ENCODE measurements at regions not wholly inside any gene's neighbourhood (a gene's known extent, or its start where the extent isn't known, plus 50 kb on each side); places are given as distances from the start of the nearest gene placed in this dataset.

GRCh38 chr3:193814166-193814892, 221.3 kb downstream of the OPA1 start:
- Histone ChIP-seq H3K79me2 (ENCODE audit: control insufficient read depth, insufficient read depth, low read length) (no peaks in the 10 kb centered on the region), H4K20me1 (ENCODE audit: control insufficient read depth, extremely low read depth, insufficient read depth, low read length) (no peaks in the 10 kb centered on the region), H3K9me1 (ENCODE audit: control insufficient read depth, extremely low read depth, insufficient read depth, low read length) (no peaks in the 10 kb centered on the region), H3K27ac (ENCODE audit: control insufficient read depth, insufficient read depth, low read length) (no peak overlapping the region), H3K4me2 (ENCODE audit: control insufficient read depth, extremely low read depth, insufficient read depth, low read depth, low read length) (no peak overlapping the region), H3K9ac (ENCODE audit: control insufficient read depth, extremely low read depth, insufficient read depth, low read length) (no peak overlapping the region), H2AFZ (ENCODE audit: control insufficient read depth, low read length) (no peak overlapping the region), H3K4me3 (ENCODE audit: control insufficient read depth in 2 of 3, extremely low read depth in 1 of 3, insufficient read depth in 2 of 3, low read depth in 1 of 3, low read length in 3 of 3) (no peak overlapping the region), H3K27me3 (ENCODE audit: control insufficient read depth, extremely low read depth, insufficient read depth, low read length) (peaks cover 3% of the 10 kb centered on the region), H3K36me3 (ENCODE audit: control insufficient read depth in 2 of 2, extremely low read depth in 1 of 2, insufficient read depth in 2 of 2, low read length in 2 of 2) (no peaks in the 10 kb centered on the region), H3K9me3 (ENCODE audit: control insufficient read depth, low read depth, low read length) (no peaks in the 10 kb centered on the region), H3K4me1 (ENCODE audit: control insufficient read depth, extremely low read depth, insufficient read depth, low read length) (no peaks in the 10 kb centered on the region)
- TF ChIP-seq EZH2 (IDR thresholded peaks at IDR 0.05; ENCODE audit: low read length) = no peak
- no peak for TF ChIP-seq CTCF (optimal IDR thresholded peaks at IDR 0.05 in 1 of 3, IDR thresholded peaks at IDR 0.05 in 1 of 3, conservative IDR thresholded peaks at IDR 0.05 in 1 of 3; ENCODE audit: extremely low read depth in 1 of 3, insufficient read depth in 2 of 3, low read length in 3 of 3)
- DNase-seq (ENCODE audit: low read depth, low spot score) (no peak), FAIRE-seq (no peak)
- dilution Hi-C loops (cut with MboI; ENCODE audit: extremely low pct_ligation_motif_present, low sequenced_read_pairs) = no loop called here

- peaks cover 3% of the 10 kb centered on the region for H3K27me3 ChIP-seq (ENCODE audit: control insufficient read depth, extremely low read depth, insufficient read depth, low read length)
- no peak overlapping the region for H2AFZ ChIP-seq (ENCODE audit: control insufficient read depth, low read length)
- dilution Hi-C loops (cut with MboI; ENCODE audit: extremely low pct_ligation_motif_present, low sequenced_read_pairs) = no loop called here
- no peak overlapping the region for H3K27ac ChIP-seq (ENCODE audit: control insufficient read depth, insufficient read depth, low read length)
- no peak overlapping the region for H3K9ac ChIP-seq (ENCODE audit: control insufficient read depth, extremely low read depth, insufficient read depth, low read length)
- no peaks in the 10 kb centered on the region for H3K9me1 ChIP-seq (ENCODE audit: control insufficient read depth, extremely low read depth, insufficient read depth, low read length)
- TF ChIP-seq CTCF (optimal IDR thresholded peaks at IDR 0.05 in 1 of 3, IDR thresholded peaks at IDR 0.05 in 1 of 3, conservative IDR thresholded peaks at IDR 0.05 in 1 of 3; ENCODE audit: extremely low read depth in 1 of 3, insufficient read depth in 2 of 3, low read length in 3 of 3) (no peak), EZH2 (IDR thresholded peaks at IDR 0.05; ENCODE audit: low read length) (no peak)
- no peak overlapping the region for H3K4me2 ChIP-seq (ENCODE audit: control insufficient read depth, extremely low read depth, insufficient read depth, low read depth, low read length)
- no peaks in the 10 kb centered on the region for H4K20me1 ChIP-seq (ENCODE audit: control insufficient read depth, extremely low read depth, insufficient read depth, low read length)
- H3K4me3 ChIP-seq (ENCODE audit: control insufficient read depth in 2 of 3, extremely low read depth in 1 of 3, insufficient read depth in 2 of 3, low read depth in 1 of 3, low read length in 3 of 3) = no peak overlapping the region
- H3K79me2 ChIP-seq (ENCODE audit: control insufficient read depth, insufficient read depth, low read length) = no peaks in the 10 kb centered on the region
- no peak for FAIRE-seq
- no peak for DNase-seq (ENCODE audit: low read depth, low spot score)
- H3K4me1 ChIP-seq (ENCODE audit: control insufficient read depth, extremely low read depth, insufficient read depth, low read length) = no peaks in the 10 kb centered on the region
- no peaks in the 10 kb centered on the region for H3K36me3 ChIP-seq (ENCODE audit: control insufficient read depth in 2 of 2, extremely low read depth in 1 of 2, insufficient read depth in 2 of 2, low read length in 2 of 2)
- H3K9me3 ChIP-seq (ENCODE audit: control insufficient read depth, low read depth, low read length) = no peaks in the 10 kb centered on the region
Measured at GRCh38 chr3:193815246-193816027, 222.4 kb downstream of the OPA1 start.

All from keratinocyte (primary cell).